K562 (cell line): ENCODE measurements at regions not wholly inside any gene's neighbourhood (a gene's known extent, or its start where the extent isn't known, plus 50 kb on each side); places are given as distances from the start of the nearest gene placed in this dataset.

Experiments
- ATAC-seq: fragments of 200-7000 bp; cut with Tn5 transposase; 3 replicates; pipeline ENCODE4 v1.9.1; 2020; ENCODE audit warnings: moderate library complexity
- BruUV-seq: library from RNA; stranded (reverse); fragments of 400-500 nt; replicated peaks from 2 replicates; lab custom pipeline; 2021; lab: Mats Ljungman, UMichigan
- CTCF ChIA-PET: fragments of 300-600 bp; formaldehyde crosslinking; extraction: SDS; loops from one replicate; lab custom pipeline; 2021; ENCODE audit warnings: low intra/inter-chr PET ratio; lab: Yijun Ruan, JAX
- POLR2A ChIA-PET: fragments of 300-600, 350-650 bp; sonication (Branson Sonifier 250); formaldehyde crosslinking; extraction: SDS; loops from one replicate; lab custom pipeline; 2021; ENCODE audit warnings: antibody characterized with exemption, inconsistent platforms; lab: Yijun Ruan, JAX
- DNase-seq, 4 experiments: peaks; one replicate each; pipeline versions ENCODE4 v3.0.0 to v3.0.0-alpha.2; 2011 to 2018; ENCODE audit warnings: low spot score in 3 of 4, mixed read lengths in 3 of 4; ENCODE audit errors: extremely low read depth in 1 of 4
- FAIRE-seq: peaks from 2 replicates; lab custom pipeline; 2011; peaks lifted over from hg19 to GRCh38; lab: Jason Lieb, UNC
- H2AFZ ChIP-seq: 2 replicates; pipeline ENCODE4 v1.6.0; 2011; ENCODE audit warnings: low read depth, low read length, control low read depth, inconsistent platforms
- H3K27ac ChIP-seq: fragments of 200-600 bp; 3 replicates; pipeline ENCODE4 v1.8.0; 2011; ENCODE audit warnings: low read depth, mild to moderate bottlenecking, control low read depth, inconsistent platforms, low read length, moderate library complexity, mixed read lengths; ENCODE audit errors: extremely low read depth
- H3K27me3 ChIP-seq, 2 experiments: fragments of 300-600 bp in 1 of 2; 2 replicates in 1 of 2; 3 replicates in 1 of 2; pipeline versions ENCODE4 v1.6.0 to v1.8.0; 2011; ENCODE audit warnings: inconsistent platforms in 2 of 2, low read length in 2 of 2, mild to moderate bottlenecking in 1 of 2, mixed read lengths in 1 of 2, moderate library complexity in 1 of 2; ENCODE audit not compliant: control insufficient read depth in 2 of 2, insufficient read depth in 2 of 2
- H3K36me3 ChIP-seq: fragments of 300-600 bp; 3 replicates; pipeline ENCODE4 v1.8.0; 2011; ENCODE audit warnings: mild to moderate bottlenecking, low read length, inconsistent platforms; ENCODE audit not compliant: control insufficient read depth, insufficient read depth
- H3K4me1 ChIP-seq, 2 experiments: fragments of 200-600 bp in 1 of 2; replicated peaks in 1 of 2; 2 replicates in 1 of 2; 3 replicates in 1 of 2; pipeline versions ENCODE4 v1.5.1 to v1.8.0; 2011; ENCODE audit warnings: inconsistent platforms in 2 of 2, low read length in 2 of 2, mild to moderate bottlenecking in 1 of 2, mixed read lengths in 1 of 2, moderate library complexity in 1 of 2; ENCODE audit not compliant: control insufficient read depth in 2 of 2, insufficient read depth in 2 of 2
- H3K4me2 ChIP-seq: 2 replicates; pipeline ENCODE4 v1.6.1; 2011; ENCODE audit warnings: low read length, control low read depth, inconsistent platforms, mixed read lengths; ENCODE audit not compliant: insufficient read depth
- H3K4me3 ChIP-seq: fragments of 200-600 bp; sonication (generic), shearing (Covaris generic); 2 replicates; pipeline ENCODE4 v1.5.1; 2016; ENCODE audit warnings: control low read depth, inconsistent platforms
- H3K79me2 ChIP-seq: fragments of 200-600 bp; 3 replicates; pipeline ENCODE4 v1.8.0; 2011; ENCODE audit warnings: low read length, inconsistent platforms; ENCODE audit not compliant: control insufficient read depth, insufficient read depth
- H3K9ac ChIP-seq, 2 experiments: 2 replicates each; pipeline versions ENCODE4 v1.6.0 to v1.6.1; 2011; ENCODE audit warnings: low read depth in 2 of 2, low read length in 2 of 2, control low read depth in 1 of 2, inconsistent platforms in 1 of 2, mild to moderate bottlenecking in 1 of 2, mixed read lengths in 1 of 2; ENCODE audit not compliant: insufficient read depth in 1 of 2
- H3K9me1 ChIP-seq: one replicate; pipeline ENCODE4 v1.6.0; 2011; ENCODE audit warnings: inconsistent platforms, mild to moderate bottlenecking, low read length, moderate library complexity; ENCODE audit not compliant: control insufficient read depth, insufficient read depth
- H3K9me3 ChIP-seq: replicated peaks from 2 replicates; pipeline ENCODE4 v1.5.1; 2011; ENCODE audit warnings: low read depth, low read length, inconsistent platforms; ENCODE audit not compliant: control insufficient read depth, insufficient read depth
- H4K20me1 ChIP-seq: replicated peaks from 2 replicates; pipeline ENCODE4 v1.6.1; 2011; ENCODE audit warnings: low read length, inconsistent platforms, mixed read lengths; ENCODE audit not compliant: control insufficient read depth, insufficient read depth
- CEBPB ChIP-seq: fragments of 450-650 bp; IDR thresholded peaks from 2 replicates; pipeline ENCODE4 v1.6.1; 2016; ENCODE audit warnings: missing genetic modification characterization, missing compliant biosample characterization
- CEBPG ChIP-seq, 3 experiments: fragments of 200-800 bp in 1 of 3; sonication (Bioruptor generic) in 1 of 3; sonication (generic) in 1 of 3; formaldehyde crosslinking in 1 of 3; IDR thresholded peaks in 2 of 3; conservative IDR thresholded peaks in 1 of 3; 2 replicates each; pipeline versions ENCODE4 v1.6.1 to v1.8.0; 2016 to 2022; ENCODE audit warnings: missing compliant biosample characterization in 2 of 3, missing genetic modification characterization in 2 of 3, mild to moderate bottlenecking in 1 of 3, missing genetic modification reagents in 1 of 3
- ETV6 ChIP-seq, 3 experiments: fragments of 150-350 bp in 1 of 3; sonication (generic) in 1 of 3; formaldehyde crosslinking in 1 of 3; IDR thresholded peaks; 2 replicates each; pipeline versions ENCODE4 v1.6.1 to v1.8.0; 2014 to 2022; ENCODE audit warnings: borderline replicate concordance in 2 of 3, low read depth in 2 of 3, antibody characterized with exemption in 1 of 3, low read length in 1 of 3, mild to moderate bottlenecking in 1 of 3, missing genetic modification reagents in 1 of 3
- NBN ChIP-seq: fragments of 450-650 bp; IDR thresholded peaks from 2 replicates; pipeline ENCODE4 v1.6.1; 2016; ENCODE audit warnings: low read depth, mild to moderate bottlenecking
- NCOA6 ChIP-seq: fragments of 450-650 bp; IDR thresholded peaks from 2 replicates; pipeline ENCODE4 v1.6.1; 2017; ENCODE audit warnings: mild to moderate bottlenecking
- ZKSCAN8 ChIP-seq: fragments of 200-800 bp; sonication (Bioruptor generic); IDR thresholded peaks from 2 replicates; pipeline ENCODE4 v1.6.1; 2016; ENCODE audit warnings: missing genetic modification characterization, missing compliant biosample characterization
- ZNF184 ChIP-seq: sonication (generic); formaldehyde crosslinking; IDR thresholded peaks from 2 replicates; pipeline ENCODE4 v1.5.0; 2020; ENCODE audit warnings: missing genetic modification reagents
- WGBS: fragments of 100-300 bp; shearing (Covaris generic); methylation state at CpG from one replicate; pipeline ENCODE4 v1.1.6; 2016; ENCODE audit warnings: low coverage, mixed read lengths; ENCODE audit not compliant: insufficient coverage; ENCODE audit errors: missing lambda C conversion rate; 5-methylcytosine and 5-hydroxymethylcytosine counted together
- in situ Hi-C: fragments of 300-500 bp; cut with MboI; formaldehyde crosslinking; loops from 4 replicates; pipeline ENCODE4 v1.15.0; 2018; ENCODE audit warnings: inconsistent platforms, mixed read lengths
- intact Hi-C: fragments of 100-400 bp; cut with micrococcal nuclease; formaldehyde crosslinking; loops from 2 replicates; pipeline ENCODE4 v1.14.2; 2022
- TF ChIP-seq, protein P1 (sequence below), 2 experiments: fragments of 450-650 bp in 1 of 2; sonication (generic) in 1 of 2; formaldehyde crosslinking in 1 of 2; IDR thresholded peaks in 1 of 2; conservative IDR thresholded peaks in 1 of 2; 2 replicates each; pipeline versions ENCODE4 v1.6.1 to v1.8.1; 2016 to 2023; ENCODE audit warnings: mild to moderate bottlenecking in 2 of 2, moderate library complexity in 2 of 2, inconsistent platforms in 1 of 2, missing genetic modification reagents in 1 of 2

- no peak for TF ChIP-seq ZKSCAN8 (CRISPR knock-in tag)
- no peak for TF ChIP-seq NBN
These were observed 1144.2 kb downstream of the FAT4 start (continued) for GRCh38 chr4:126458993-126459392.

DNA sequence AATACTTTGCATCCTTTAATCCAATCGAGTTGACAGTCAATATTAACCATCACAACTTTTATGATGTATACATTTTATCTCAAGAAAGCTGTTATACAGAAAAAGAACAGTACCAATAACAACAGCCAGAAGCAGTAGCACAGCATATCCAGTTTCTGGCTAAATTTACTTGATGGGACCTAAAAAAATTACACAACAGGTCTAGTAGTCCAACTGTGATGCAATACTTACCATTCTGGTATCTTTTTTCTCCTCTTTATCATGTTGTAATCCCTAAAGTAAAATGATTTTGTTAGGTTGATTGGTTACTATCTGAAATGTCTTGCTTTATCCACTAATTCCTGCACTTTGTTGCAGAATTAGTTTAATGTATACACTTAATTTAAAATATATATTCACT is 1150.6 kb downstream of the FAT4 start:
- no peak for DNase-seq
- no peak for FAIRE-seq
- no peaks in the 10 kb centered on the region; a peak in 2 of 5 replicates for H3K4me1 ChIP-seq
- H3K27me3 ChIP-seq = no peaks in the 10 kb centered on the region
- 43% methylated on average over 1 of the region's 1 CpG for WGBS
- H3K4me2 ChIP-seq = no peak overlapping the region
- H4K20me1 ChIP-seq = no peaks in the 10 kb centered on the region
- H3K9ac ChIP-seq = no peak overlapping the region
- H3K4me3 ChIP-seq = no peak overlapping the region
- BruUV-seq = no TSS peak
- H2AFZ ChIP-seq = no peak overlapping the region
- POLR2A ChIA-PET = no interaction called here
- intact Hi-C loops (no loop called here), in situ Hi-C loops (no loop called here)
- H3K9me1 ChIP-seq = no peaks in the 10 kb centered on the region
- peaks cover 9% of the 10 kb centered on the region for H3K79me2 ChIP-seq
- TF ChIP-seq ETV6 (IDR thresholded peaks at IDR 0.05; ENCODE audit: borderline replicate concordance in 1 of 2, low read depth in 2 of 2, low read length in 1 of 2) (no peak), ETV6 (CRISPR knock-in tag; IDR thresholded peaks at IDR 0.05; ENCODE audit: borderline replicate concordance) (no peak), ZNF184 (no peak), NCOA6 (no peak), CEBPG (CRISPR knock-in tag; IDR thresholded peaks at IDR 0.05) (no peak), CEBPG (tag; conservative IDR thresholded peaks at IDR 0.05 in 1 of 2, IDR thresholded peaks at IDR 0.05 in 1 of 2) (peak; percentile 12 to 77; a peak in 2 of 4 replicates), CEBPB (tag) (peak; percentile 74)
- TF ChIP-seq, protein P1, sequence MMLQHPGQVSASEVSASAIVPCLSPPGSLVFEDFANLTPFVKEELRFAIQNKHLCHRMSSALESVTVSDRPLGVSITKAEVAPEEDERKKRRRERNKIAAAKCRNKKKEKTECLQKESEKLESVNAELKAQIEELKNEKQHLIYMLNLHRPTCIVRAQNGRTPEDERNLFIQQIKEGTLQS (IDR thresholded peaks at IDR 0.05) = peak; percentile 20; the same call in 1 of the 2 replicates
- TF ChIP-seq, protein P1 (CRISPR knock-in tag; conservative IDR thresholded peaks at IDR 0.05) = no peak
- peaks cover 61% of the 10 kb centered on the region for H3K36me3 ChIP-seq
- H3K27ac ChIP-seq = no peak overlapping the region
- no peak for ATAC-seq
- H3K9me3 ChIP-seq = no peaks in the 10 kb centered on the region
- CTCF ChIA-PET = no interaction called here
